ENCODE measurements at regions not wholly inside any gene's neighbourhood (a gene's known extent, or its start where the extent isn't known, plus 50 kb on each side); places are given as distances from the start of the nearest gene placed in this dataset.

GRCh38 chr14:87809261-87809660 lies 183.7 kb downstream of the GALC start:
- TF ChIP-seq NFIC (IDR thresholded peaks at IDR 0.05; ENCODE audit: low read depth, low read length) (no peak), SMC3 (IDR thresholded peaks at IDR 0.05; ENCODE audit: borderline replicate concordance, low read length) (no peak), REST (IDR thresholded peaks at IDR 0.05; ENCODE audit: low read depth, low read length) (no peak), SREBF2 (IDR thresholded peaks at IDR 0.05; ENCODE audit: low read length) (no peak), ZNF217 (IDR thresholded peaks at IDR 0.05) (no peak), CHD2 (IDR thresholded peaks at IDR 0.05; ENCODE audit: borderline replicate concordance, low read depth, low read length) (no peak), POLR2A (IDR thresholded peaks at IDR 0.05; ENCODE audit: low read depth, low read length) (no peak), SRF (IDR thresholded peaks at IDR 0.05; ENCODE audit: low read depth in 2 of 2, low read length in 2 of 2) (no peak), FOXM1 (IDR thresholded peaks at IDR 0.05; ENCODE audit: low read depth, low read length) (no peak)
